GM19455 (cell line): ENCODE measurements at regions not wholly inside any gene's neighbourhood (a gene's known extent, or its start where the extent isn't known, plus 50 kb on each side); places are given as distances from the start of the nearest gene placed in this dataset.

Source experiments
- ATAC-seq: cut with Tn5 transposase; IDR thresholded peaks from one replicate; pipeline ENCODE4 v1.9.1; 2021; ENCODE audit not compliant: unreplicated experiment

DNA sequence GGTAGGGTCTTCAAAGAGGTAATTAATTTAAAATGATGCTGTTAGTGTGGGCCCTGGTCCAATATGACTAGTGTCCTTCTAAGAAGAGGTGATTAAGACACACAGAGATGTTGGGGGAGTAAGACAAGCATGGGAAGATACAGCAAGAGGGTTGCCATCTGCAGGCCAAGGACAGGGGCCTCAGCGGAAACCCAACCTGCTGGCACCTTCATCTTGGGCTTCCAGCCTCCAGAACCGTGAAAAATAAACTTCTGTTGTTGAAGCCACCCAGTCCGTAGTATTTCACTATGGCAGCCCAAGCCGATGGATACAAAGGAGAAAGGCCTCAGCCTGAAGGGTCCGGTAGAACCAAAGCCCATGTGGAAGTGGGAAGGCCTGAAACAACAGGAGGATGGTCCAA is 161.7 kb upstream of the UBE2E1 start:
- no peak for ATAC-seq

DNA sequence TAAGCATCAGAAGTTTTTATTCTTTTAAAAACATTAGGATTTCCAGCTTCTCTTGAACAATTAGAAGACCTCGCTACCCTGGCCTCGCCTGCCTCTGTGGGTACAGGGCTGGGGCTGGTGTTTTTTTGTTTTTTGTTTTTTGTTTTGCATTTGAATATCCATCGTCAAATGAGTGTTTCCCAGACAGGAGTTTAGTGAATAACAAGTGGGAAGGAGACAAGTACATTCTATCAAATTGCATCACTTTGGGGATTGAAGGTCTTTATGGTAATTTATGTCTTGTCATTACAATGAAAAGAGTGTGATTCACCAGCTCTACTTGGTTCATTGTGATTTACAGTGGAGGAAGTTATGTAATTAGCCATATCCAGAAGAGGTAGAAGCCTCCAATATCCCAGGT is 161.1 kb upstream of the UBE2E1 start:
- ATAC-seq = no peak

DNA sequence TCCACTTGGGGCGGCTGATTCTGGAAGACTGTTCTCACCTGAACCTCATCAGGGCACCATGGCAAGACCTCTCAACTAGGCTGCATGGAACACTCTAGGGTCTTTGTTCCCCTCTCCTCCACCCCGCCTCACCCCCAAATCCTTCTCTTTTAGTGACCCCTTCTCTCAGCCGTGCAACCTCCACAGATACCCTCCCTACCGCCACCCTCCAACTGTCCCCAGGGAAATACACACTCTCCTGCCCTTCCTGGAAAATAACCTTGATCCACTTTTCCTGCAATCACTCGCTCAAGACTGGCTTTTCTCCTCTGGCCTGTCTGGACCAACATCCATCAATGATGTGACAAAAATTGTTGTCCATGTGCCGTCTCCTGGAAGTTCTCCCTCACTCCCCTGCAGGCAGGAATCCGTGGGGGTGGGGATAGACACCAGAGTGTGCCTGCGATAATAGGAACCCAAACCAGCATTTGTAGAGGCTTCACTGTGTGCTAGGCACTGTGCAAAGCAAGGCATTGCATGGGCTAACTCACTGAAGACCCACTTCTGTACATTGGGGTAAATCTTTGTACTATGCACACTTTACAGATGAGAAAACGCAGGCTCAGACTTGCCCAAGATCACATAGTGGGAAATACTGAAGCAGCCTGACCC is 160.1 kb upstream of the UBE2E1 start:
- ATAC-seq = no peak

DNA sequence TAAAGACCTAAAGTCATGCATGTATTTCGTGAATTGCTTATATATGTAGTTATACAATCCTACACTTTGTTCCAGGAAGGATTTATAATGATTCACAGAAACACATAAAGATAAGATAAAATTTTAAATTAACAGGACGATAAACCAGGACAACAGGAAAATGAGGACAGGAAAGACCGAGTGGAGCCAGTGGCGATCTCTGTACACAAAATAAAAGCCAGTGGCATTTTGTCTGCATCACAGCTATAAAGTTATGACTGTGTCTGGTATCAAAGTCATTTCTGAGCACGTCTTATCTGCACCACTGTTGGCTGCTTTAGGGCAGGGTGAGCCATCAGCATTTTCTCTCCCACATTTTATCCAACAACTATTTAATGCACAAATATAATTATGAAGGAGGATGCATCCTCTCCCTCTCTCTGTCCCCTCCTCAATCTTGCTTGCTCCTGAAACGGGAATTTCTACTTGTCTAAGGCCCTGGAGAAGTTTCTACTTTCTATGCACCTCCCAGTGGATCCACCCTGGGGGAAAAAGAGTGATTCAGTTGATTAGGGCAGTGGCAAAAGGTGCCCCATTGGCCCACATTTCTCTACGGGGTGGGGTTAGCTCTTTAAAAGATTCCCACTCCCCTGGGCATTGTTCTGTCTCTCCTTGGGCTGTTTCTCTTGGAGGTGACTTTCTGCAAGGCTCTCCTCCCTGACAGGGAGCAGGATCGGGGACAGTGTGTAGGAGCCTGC is 159.4 kb upstream of the UBE2E1 start:
- no peak for ATAC-seq

DNA sequence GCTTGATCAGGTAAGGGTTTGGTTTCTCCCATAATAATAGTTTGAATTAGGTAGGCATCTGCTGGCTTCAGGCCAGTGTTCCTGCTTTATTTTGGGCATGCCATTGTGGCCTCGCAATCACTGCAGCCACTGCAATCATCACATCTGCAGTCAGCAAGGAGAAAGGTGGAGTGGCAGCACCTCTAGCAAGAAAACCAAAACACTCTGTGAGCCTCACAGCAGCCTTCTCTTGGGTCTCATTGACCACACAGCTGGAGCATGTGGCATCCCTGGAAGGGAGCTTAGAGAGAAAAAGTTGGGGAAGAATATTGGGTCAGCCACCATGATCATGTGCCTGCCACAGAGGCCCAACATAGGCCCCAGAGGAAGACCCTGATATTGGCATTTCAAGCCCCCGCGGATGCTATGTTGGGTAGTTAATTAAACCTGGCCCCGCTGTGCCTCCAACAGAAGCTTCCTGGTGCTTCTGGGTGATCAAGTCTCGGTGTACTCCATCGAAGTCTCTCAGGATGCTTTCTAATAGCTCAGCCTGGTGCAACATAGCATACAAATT is 158.0 kb upstream of the UBE2E1 start:
- ATAC-seq = no peak

DNA sequence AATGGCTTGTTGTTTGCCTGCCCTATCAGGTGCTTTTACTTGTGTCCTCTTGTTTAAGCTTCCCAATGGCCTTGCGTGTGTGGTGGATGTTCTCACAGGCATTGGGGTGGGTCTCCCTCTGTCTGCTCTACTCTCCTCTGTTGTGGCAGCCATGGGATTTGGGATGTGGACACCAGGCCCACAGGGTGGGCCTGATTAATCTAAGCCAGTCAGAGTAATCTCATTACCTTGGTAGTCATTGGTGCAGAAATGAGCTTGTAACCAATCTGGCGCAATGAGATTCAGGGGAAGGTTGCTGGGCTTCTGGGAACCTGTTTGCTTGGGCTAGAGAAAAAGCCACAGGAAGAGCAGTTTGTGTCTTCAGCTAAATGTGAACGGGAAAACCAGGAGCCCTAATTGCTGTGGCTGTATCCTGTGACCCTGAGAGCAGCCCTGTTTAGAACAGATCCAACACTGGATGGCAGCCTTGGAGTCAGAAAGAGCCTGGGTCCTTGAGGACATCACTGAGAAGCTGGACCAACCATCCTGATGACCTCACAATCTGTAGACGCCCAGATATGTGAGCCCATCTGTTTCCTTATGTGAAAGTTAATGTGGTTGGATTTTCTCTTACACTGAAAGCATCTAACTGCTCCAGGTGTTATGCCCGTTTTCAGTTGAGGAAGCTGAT is 157.3 kb upstream of the UBE2E1 start:
- no peak for ATAC-seq

DNA sequence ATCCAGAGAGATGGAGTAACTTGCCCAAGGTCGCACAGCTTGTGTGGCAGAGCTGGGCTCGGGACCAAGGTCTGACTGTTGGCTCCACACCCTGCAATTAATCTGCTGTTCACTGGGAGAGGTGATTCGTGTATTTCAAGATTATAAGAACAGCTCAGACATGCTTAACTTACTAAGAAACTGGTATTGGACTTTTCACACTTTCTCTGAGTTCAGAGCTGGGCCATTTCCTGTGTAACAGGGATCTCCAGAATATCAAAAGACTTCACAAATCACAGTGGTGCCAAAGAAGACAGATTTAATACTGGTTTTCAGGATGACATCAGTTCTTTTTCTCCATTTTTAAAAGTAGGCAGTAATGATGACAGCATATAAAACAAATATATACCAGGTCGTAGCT is 156.8 kb upstream of the UBE2E1 start:
- no peak for ATAC-seq

DNA sequence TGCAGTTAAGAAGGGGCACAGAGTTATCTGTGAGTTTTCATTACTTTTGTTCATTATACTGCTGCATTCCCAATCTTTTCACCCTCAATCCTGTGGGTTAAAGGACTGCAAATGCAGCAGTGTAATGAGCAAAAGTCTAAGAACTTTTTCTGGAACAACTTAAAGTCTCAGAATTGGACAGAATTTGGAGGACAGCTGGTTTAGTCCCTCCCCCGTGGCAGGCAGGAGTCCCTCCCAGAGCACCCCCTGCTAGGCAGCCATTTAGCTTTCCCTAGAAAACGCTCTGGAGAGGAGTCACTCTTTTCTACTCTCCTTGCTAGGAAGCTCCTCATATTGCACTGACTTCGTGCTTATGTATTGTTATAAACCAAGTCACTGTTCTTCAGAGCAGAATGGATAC is 156.3 kb upstream of the UBE2E1 start:
- ATAC-seq = no peak

DNA sequence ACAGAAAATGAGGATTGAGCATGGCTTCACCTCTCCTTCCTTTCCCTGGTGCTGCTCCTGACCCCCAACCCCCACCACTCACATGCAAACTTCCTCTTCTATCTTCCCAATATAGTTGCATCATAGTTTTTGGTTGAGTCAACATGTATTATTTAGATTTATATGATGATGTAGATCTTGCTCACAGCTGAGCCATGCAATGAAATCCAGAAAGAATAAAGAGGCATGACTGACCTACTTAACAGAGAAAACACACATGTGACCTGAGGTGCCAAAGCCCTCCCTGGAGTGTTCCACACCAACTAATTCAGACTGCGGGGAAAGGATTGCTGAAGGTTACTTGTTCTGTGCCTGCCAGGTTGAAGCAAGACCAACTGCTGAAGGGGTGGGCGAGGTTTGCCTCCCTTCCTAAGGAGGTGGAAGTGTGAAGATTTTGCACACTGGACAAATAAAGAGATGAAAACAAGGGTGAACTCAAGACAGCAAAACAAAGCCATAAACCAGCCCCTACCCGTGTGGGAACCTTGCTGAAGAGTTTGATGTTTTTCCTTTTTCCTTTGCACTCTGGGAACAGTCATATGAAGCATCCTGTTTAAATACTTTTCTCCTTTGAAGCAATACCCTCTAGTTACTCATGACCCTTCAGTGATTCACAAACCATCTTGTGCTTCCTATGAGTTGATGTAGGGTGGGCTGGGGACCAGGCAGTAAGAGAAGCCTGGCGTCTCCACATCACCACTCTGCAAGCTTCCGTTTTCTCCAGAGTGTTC is 155.2 kb upstream of the UBE2E1 start:
- no peak for ATAC-seq

DNA sequence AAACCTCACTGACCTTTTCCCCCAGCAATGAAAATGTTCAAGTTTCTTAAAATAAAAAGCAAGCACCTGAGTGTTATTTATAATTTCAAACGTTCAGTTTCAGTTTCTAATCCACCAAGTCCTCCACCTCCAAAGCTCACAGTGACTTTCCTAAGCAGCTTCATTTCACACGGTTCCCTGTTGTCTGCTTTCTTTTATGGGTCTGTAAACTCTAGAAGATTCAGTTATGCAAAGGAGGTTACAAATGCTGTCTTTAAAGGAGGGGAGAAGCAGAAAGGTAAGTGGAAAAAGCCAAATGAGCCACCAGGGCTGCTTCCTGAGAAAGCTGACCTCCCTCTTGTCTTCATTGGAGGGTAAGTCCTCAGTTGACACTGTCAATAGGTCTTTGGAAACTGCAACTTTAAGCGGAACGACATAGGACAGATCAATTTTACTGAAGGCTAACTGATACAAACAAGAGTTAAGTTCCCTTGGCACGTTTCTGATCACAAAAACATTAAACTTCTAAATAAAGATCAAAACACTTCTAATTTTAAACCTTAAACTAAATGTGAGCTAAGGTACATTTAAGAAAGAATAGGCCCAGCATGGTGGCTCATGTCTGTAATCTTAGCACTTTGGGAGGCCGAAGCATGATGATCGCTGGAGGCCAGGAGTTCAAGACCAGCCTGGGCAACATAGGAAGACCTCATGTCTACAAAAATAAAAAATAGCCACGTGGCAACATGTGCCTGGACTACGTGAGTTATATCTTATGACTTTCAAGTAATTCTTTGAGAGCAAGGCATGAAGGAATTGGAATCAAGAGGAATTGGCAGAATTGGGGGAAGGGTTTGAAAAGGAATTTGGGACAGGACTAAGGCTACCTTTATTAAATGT is 151.9 kb upstream of the UBE2E1 start:
- peak; percentile 90 for ATAC-seq

DNA sequence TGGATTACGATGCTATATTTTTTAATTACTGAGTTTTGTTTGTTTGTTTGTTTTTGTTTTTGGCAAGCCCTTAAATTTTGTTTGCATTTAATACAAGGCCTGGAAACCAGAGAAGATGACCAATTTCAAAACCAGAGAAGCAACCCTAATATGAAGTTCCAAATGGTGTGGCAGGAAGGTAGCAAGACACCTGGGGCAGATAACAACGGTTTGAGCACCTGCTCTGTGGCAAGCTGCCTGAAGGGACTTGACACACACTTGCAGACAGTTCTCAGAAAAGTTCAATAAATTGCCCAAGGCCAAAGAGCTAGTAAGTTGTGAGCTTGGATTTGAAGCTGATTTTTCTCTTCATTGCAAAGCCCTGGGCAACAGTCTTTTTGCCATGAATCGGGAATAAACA is 151.2 kb upstream of the UBE2E1 start:
- peak; percentile 42 for ATAC-seq

DNA sequence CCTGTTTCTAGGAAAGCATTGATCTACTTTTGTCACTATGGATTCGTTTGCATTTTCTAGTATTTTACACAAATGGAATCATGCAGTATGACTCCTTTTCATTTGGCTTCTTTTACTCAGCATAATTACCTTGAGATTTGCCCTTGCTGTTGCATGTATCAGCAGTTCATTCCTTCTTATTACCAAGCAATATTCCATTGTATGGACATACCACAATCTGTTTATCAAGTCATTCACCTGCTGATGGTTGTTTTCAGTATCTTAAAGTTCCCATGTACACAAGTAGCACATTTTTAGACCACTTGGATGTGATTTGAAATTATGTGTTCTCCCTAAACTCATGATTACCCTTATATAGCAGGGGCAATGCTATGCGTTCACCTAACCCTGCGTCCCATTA is 150.0 kb upstream of the UBE2E1 start:
- no peak for ATAC-seq

DNA sequence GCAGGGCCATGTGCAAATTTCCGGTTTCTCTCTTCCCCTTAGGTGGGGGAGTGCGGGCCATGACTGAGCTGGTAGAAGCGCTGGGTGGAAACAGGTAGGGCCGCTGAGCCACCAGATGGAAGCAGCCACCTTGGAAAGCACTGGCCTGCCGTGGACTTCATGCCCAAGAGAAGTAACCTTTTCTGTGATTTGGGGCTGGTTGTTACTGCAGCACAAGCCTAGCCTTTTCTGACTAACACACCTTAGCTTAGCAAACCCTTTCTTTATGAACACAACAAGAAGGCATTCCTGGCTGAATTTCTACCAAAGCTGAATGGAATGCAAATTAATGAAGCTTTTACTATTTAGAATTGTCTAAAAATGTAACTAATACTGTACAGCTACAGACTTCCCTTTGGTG is 149.6 kb upstream of the UBE2E1 start:
- ATAC-seq = no peak

DNA sequence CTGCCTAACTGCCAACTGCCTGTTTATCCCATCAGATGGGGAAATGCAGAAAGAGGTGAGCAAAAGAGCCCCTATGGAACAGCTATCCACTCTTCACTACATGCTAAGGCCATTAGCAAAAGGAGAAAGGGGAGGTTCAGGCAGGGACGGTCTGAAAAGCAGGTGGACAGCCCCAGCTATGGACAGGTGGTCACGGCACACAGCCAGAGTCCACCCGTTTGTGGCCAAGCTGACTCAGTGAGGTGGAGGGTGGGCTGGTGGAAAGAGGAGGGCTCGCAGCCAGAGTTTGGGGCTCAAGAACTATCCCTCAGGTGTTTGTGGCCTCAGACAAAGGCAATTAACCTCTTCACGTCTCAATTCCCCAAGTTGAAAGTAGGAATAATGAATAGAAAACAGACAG is 148.9 kb upstream of the UBE2E1 start:
- ATAC-seq = no peak

DNA sequence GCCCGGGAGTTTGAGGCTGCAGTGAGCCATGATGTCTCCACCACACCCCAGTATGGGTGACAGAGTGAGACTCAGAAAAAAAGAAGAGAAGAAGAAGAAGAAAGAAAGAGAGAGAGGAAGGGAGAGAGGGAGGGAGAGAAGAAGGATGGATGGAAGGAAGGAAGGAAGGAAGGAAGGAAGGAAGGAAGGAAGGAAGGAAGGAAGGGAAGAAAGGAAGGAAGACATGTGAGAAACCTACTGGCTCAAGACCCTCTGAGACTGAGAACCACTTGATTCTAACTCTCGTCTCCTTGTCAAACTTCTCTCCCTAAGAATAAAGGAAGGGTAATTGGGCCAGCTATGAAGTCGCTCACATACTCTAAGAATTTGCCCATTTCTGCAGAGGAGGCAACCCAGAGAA is 148.1 kb upstream of the UBE2E1 start:
- ATAC-seq = no peak

DNA sequence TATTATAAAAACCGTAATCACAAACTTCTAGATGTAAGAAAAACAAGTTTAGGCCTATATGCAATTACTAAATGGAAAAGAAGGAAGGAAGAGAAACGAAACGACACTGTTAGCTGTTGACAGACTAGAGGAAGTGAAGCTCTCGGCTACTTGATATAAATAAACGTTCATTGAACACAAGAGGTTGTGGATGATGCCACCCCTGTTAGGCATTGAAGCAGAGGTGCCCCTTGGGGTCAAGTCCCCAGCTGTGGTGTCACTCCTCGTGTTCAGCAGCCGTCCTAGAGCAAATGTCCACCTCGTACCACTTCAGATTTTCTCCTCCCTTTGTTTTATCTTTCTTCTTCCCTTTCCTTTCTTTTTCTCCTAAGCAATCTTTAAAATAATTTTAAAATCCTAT is 146.5 kb upstream of the UBE2E1 start:
- peak; percentile 53 for ATAC-seq

DNA sequence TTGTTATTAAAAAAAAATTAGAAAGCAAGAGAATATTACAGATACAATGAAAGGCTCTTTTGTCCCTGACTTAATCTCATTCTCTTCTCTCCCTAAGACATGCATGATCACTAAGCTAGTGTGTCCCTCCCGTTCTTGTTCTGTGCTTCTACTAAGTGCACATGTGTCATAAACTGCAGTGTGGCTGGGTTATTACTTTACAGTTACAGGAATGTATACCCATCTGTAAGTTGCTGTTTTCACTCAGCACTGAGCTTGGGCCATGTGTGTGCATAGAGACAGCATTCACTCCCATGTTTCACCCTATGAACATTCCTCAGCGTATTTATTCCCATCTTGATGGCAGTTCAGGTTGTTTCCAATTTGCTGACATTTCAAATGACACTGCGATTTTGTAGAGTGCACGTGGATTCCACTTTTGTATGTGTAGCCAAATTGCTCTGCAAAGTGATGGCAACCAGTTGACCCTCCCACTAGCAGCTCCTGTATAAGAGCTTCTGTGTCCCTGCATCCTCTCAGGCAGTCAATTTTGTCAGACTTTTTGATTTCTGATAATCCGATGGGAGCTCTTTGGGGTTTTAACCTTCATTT is 145.8 kb upstream of the UBE2E1 start:
- no peak for ATAC-seq

DNA sequence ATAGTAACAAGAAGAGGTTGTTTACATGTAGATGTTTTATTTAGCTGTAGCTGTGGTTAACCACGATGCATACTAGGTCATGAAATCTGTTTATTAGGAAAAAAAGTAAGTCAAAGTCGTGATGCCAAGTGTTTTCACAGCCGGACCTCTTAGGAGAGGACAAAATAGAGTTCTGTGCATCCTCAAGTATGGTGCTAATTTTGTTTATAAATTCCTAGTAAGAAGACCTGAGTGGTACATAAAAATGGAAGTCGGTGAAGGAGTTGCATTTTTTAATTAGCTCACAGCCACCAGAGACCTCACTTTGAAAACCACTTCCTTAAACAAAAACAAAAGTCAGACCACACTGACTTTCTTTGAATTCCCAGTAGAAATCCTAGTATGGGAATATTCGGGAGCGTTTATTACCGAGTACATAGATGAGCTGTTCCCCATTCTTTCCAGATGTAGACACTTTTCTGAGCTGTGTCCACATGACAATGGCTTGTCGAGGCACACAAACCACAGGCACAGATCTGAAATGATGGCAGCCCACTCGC is 143.6 kb upstream of the UBE2E1 start:
- ATAC-seq = no peak

DNA sequence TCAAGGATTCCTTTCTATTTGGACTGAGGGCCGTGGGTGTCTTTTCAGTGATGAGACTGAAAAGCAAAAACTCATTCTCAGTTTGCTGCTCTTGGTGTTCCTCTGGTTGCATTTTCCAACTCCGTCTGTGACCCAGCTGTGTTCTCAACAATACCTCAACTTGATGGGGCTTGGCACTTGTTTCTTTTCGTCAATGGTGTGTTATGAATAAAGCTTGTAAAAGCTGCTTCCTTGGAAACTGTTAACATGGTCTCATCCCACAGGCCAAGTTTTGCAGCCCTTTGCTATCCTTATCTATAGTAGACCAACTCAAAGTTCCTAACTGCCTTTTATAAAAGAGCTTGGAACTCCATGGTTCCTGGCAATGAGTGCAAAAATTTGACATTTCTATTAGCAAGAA is 142.5 kb upstream of the UBE2E1 start:
- ATAC-seq = no peak
